EH (cell line): ENCODE measurements at regions not wholly inside any gene's neighbourhood (a gene's known extent, or its start where the extent isn't known, plus 50 kb on each side); places are given as distances from the start of the nearest gene placed in this dataset.
"Not testable (repeated sequence)": the region's sequence is repeated elsewhere in the genome, so short reads cannot be mapped to it uniquely, and the experiment has no call there.

Experiments used
- DNase-seq: peaks from one replicate; pipeline ENCODE4 v3.0.0-alpha.2; 2015; ENCODE audit warnings: low read depth

DNA sequence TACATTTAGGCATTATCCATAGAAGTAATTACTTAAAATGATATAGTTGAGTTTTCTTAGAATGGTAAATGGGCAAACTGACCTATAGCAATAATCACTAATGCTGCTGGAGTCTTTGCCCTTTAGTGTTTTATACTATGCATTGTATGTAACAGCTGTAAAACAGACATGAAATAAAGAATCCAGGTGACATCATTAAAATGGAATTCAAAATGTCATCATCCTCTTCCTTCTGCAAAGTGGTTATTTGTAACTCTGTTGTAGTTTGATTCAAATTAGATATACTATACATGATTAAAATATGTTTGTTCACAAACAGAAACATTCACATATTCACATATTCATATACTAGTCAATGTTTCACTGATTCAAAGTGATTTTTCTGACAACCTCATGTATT, 598.8 kb downstream of the SLC16A7 start:
- peak; percentile 65 for DNase-seq

DNA sequence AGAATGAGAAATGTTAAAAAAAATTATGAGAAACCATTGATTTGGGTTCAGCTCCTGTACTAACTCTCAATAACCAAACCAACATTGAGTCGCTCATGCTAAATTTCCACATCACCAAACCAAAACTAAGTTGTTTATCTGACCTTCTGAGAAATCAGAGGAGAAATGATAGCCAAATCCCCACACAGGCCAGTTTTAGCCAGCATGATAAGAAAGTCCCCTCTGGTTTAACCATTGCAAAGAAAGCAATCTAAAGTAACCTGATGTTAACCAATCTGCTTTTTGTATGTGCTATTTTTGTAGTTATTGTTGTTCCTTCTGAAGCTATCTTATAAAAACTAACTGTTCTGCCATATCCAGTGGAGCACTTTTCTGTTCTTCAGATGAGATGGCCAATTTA, 599.7 kb downstream of the SLC16A7 start:
- no peak for DNase-seq

DNA sequence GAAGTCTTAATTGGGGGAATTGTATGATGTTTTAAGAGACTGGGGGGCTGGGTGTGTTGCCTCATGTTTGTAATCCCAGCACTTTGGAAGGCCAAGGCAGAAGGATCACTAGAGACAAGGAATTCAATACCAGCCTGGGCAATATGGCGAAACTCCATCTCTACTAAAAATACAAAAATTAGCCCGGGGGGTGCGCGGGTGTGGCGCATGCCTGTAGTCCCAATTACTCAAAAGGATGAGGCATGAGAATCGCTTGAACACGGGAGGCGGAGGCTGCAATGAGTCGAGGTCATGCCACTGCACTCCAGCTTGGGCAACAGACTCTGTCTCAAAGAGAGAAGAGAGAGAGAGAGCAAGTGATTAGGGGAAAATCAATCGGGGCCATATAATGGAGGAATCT, 600.5 kb downstream of the SLC16A7 start:
- DNase-seq = no peak

DNA sequence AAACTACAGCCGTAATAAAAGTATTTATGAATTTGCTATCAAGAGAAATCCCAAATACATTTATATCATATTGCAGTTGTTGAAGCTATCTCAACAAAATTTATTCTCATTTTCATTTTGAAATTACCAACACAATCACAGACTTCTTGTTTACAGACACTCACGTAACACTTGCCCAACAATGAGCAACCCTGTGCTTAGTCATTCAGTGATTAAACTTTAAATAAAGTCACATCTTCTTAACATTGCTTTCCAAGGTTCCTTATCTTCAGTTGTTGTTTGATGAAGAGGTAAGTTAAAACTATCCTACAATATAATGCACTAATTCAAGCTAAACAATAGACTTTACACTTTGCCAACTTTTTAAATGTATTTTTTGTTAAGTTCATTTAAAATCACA, 601.8 kb downstream of the SLC16A7 start:
- peak; percentile 46 for DNase-seq

DNA sequence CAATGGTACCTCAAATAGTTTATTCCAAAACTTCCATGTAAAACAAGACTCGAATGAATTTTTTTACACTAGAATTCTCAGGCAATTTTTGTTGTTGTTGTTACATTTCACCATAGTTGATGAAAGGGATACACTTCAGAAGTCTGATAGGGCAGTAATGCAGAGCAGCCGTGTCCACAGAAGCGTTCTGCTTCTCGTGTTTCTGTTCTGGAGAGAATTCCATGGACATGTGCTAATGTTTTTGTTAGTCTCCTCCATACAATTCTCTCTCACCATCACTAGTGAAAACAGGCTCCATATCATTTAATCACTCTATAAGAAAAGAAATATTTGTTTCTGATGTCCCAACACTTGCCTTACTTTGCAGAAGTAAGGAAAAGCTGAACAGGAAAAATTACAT, 606.1 kb downstream of the SLC16A7 start:
- peak; percentile 66 for DNase-seq

DNA sequence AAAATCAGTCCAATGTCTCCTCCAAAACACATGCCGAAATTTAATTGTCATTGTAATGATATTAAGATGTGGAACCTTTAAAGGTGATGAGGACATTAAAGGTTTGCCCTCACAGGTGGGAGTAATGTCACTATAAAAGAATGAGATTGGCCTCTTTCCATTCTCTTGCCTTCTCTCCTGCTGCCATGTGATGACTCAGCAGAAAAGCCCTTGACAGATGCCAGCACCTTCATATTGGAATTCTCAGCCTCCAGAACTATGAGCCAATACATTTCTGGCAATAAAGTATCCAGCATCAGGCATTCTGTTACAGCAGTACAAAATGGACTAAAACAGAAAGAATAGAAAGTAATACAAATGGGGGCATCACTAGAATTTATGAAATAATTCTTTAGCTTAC, 609.7 kb downstream of the SLC16A7 start:
- peak; percentile 47 for DNase-seq

DNA sequence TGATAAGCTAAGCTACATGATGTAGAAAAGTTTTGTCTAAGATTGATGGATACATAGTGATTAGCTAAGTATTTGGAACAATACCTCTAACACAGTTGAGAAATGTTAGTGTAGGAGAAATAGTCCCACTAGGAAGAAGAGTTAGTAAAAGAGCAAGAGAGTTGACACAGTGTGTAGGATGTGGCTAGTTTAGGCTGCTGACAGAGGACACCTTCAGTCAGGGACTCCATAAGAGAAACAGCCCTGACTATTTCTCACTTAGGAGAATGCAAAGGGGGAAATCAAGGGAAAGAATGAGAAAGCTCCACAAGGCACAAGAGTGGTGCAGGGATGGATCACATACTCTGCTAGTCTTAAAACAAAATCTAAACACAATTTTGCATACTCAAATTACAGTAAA, 613.7 kb downstream of the SLC16A7 start:
- no peak for DNase-seq

DNA sequence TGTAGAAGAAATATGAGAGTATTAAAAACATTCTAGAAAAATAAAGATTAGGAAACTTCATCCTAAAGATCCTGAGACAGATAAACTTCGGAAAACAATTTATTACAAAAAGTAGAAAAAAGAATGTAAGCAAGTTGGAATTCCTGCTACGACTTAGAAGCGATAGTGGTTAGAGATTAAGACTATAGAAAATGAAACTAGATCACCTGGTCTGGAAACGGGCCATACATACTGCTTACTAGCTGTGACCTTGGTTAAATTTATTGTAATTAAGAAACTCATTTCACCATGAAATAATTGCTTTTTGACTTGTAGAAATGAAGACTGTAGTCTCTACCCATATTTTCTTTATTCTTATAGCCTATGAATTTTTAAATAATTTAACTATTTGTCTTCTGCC, 614.1 kb downstream of the SLC16A7 start:
- DNase-seq = no peak

DNA sequence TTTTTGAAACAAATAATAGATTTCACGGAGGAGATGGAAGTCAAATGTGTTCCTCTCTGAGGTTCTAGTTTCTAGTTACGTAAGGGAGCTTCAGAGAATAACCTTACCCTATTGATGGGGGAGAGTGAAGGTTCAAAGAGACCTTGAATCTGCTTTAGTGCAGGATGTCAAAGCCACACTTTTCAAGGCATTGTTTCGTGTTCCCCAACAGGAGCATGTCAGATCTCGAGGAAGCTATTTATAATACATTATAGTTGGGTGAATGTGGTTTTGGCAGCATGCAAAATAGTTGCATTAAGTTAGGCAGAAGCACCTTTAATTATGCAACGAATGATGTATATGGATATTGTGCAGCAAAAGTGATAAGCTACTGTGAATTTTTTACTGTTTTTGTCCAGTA, 614.9 kb downstream of the SLC16A7 start:
- DNase-seq = no peak

DNA sequence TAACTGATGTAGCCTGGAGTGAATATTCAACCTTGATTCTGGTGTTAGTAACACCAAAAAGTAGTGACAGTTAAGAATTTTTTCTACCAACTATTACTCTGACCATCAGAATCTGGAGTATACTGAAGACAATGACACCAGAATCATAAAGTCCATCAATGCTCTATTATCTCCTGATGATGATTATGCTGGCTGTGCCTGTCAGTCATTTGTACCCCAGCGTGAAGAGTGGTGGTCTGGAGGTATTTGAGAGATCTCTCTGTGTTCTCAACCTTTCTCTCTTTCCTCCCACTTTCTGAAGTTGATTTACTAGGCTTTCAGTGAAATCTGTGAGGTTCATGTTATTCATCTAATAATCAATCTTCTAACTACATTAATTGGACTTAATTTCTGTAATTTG, 615.4 kb downstream of the SLC16A7 start:
- DNase-seq = no peak

DNA sequence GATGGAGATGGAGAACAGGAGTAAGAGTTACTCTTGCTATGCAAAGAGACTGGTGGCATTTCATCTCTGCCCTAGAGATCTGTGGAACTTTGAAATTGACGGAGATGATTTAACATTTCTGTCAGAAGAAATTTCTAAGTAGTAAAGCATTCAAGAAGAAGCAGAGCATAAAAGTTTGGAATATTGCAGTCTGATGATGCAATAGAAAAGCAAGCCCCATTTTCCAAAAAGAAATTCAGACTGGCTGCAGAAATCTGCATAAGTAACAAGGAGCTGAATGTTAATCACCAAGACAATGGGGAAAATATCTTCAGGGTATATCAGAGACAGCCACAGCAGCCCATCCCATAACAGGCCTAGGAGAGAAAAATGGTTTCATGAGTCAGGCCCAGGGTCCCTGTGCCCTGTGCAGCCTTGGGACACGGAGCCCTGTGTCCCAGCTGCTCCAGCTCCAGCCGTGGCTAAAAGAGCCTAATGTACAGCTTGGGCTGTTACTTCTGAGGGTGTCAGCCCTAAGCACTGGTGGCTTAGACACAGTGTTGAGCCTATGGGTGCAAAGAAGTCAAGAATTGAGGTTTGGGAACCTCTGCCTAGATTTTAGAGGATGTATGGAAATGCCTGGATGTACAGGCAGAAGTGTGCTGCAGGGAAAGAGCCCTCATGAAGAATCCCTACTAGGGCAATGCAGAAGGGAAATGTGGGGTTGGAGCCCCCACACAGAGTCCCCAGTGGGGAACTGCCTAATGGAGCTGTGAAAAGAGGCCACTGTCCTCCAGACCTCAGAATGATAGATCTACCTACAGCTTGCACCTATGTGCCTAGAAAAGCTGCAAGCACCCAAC, 616.6 kb downstream of the SLC16A7 start:
- DNase-seq = no peak

DNA sequence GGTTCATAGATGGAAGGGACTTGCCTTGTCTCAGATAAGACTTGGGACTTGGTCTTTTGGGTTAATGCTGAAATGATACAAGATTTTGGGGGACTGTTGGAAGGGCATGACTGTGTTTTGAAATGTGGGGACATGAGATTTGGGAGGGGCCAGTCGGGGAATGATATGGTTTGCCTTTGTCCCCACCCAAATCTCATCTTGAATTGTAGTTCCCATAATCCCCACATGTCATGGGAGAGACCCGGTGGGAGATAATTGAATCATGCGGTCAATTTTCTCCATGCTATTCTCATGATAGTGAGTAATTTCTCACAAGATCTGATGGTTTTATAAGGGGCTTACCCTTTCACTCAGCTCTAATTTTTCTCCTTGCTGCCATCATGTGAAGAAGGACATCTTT, 617.4 kb downstream of the SLC16A7 start:
- DNase-seq = not testable (repeated sequence)

DNA sequence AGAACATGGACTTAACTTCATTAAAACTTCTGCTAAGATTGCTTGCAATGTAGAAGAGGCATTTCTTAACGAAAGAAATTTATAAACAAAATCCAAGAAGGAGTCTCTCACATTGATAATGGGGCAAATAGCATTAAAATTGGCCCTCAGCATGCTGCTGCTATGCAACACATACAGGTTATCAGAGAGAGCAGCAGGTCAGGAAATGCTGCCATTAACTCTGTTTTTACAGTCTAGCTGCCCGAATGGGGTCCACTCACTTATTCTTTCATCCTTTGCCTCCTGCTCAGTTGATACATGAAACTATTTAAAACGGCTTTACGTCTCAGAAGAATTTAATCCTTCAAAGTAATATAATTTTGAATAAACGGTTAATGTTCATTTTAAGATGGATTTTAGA, 620.4 kb downstream of the SLC16A7 start:
- no peak for DNase-seq

DNA sequence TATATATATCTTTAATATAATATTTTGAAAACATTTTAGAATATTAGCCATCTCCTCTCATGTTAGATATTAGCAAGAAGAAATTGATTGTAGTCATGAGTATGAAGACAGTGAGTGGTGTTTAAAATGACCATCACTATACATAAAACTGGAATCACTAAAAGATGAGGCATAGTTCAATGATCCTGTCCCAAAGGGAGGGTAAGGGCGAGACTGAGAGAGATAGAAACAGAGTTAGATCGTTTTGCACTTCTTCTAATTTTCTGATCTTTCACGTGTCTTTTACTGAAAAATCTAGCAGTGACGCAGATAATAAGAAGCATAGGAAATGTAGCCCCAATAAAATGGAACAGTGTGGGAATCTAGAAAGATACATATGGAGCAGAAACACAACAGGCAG, 627.4 kb downstream of the SLC16A7 start:
- no peak for DNase-seq

DNA sequence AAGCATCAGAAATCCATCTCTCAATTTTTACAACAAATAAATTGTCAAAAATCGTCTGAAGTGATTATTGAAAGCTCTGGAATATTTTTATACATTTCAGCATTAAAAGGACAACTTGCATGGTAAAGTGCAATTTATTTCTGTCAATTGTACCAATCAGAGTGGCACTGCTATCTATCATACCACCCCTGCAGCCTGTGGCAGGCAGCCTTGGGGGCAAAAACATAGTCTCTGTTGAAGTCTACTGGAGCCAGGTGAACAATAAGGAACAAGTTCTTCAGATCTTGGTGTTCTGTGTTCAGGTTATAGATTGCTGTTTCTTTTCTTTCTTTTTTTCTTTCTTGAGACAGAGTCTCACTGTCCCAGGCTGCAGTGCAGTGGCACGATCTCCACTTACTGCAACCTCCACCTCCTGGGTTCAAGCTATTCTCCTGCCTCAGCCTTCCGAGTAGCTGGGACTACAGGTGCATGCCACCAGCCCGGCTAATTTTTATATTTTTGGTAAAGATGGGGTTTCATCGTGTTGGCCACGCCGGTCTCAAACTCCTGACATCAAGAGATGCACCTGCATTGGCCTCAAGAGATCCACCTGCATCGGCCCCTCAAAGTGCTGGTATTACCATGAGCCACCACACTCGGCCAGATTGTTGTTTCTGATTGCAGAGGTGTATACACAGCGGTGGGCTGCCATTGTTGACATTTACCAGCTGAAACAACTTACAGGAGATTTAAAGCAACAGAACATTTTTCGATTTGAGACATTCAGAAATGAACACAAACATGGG, 629.6 kb downstream of the SLC16A7 start:
- DNase-seq = no peak

DNA sequence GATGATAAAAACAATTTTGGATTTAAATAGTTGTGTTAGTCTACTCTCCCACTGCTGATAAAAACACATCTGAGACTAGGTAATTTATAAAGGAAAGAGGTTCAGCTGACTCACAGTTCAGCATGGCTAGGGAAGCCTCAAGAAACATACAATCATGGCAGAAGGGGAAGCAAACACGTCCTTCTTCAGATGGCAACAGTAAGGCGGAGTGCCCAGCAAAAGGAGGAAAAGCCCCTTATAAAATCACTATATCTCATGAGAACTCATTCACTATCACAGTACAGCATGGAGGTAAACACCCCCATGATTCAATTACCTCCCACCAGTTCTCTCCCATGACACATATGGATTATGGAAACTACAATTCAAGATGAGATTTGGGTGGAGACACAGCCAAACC, 632.1 kb downstream of the SLC16A7 start:
- DNase-seq = no peak

DNA sequence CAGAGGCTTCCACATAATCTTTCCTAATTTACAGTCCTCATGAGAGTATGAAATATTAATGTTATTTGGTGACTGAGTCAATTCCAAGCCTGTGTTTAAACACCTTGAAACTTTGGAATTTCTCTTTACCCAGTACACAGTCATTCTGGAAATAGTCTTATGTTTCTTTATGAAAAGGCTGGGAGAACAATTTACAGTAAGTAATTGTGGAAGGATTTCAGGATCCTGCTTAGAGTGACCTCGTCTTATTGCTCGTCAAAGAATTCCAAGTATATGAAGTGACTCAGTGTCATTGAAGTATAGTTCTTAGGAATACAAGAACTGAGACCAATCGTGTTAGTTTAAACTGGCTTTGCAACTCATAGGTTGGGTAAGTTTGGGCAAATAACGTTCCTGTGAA, 634.2 kb downstream of the SLC16A7 start:
- DNase-seq = peak; percentile 43

DNA sequence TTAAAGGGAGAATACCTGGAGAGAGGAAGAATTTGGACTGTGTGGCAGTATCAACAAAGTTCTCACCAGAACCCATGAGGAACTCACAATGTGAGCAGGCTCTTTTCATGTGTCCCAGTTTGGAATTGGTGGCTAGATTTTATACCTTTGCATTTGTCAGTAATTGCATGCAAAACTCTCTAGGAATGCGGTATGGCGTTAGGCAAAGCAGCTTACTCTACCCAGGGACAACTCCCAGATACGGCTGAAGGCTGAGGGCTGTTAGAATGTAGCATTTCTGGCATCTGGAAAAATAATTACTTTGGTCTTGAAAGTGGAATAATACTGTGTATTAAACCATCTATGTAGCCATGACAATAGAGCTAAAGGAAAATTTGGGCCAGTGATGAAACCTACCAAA, 635.5 kb downstream of the SLC16A7 start:
- DNase-seq = no peak

DNA sequence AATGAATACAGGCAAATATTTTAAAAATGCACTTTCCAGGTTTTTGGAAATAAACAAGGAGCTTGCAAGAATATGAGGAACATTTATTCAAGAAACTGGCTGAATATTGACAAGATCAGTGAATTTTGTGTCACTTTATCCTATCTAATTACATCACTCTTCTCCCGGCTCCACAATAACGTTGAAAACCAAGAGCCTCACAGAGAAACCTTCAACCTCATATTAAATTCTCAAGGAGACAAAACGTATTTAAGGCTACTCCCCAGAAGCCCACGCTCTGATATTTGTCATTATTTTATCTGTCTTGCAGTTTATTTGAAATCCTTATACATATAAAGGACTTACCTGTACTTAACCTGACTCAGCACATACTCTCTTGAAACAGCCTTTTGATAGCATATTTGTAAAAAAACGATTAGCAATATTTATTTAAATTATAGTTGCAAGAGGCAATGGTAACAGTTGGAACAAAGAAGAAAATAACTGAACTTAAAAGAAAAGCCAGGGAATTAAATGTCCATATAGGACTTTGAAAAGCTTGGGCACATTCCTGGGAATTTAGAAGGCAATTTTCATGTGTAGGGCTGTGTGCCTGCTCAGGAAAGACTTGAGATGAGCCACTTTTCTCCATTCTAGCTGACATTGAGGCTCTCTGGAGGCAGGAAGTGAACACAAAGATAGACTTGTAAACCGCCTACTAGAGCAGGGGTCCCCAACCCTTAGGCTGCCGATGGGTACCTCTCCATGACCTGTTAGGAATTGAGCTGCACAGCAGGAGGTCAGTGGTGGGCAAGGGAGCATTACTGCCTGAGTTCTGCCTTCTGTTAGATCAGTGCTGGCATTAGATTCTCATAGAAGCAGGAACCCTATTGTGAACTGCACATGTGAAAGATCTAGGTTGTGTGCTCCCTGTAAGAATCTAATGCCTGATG, 636.4 kb downstream of the SLC16A7 start:
- DNase-seq = no peak

DNA sequence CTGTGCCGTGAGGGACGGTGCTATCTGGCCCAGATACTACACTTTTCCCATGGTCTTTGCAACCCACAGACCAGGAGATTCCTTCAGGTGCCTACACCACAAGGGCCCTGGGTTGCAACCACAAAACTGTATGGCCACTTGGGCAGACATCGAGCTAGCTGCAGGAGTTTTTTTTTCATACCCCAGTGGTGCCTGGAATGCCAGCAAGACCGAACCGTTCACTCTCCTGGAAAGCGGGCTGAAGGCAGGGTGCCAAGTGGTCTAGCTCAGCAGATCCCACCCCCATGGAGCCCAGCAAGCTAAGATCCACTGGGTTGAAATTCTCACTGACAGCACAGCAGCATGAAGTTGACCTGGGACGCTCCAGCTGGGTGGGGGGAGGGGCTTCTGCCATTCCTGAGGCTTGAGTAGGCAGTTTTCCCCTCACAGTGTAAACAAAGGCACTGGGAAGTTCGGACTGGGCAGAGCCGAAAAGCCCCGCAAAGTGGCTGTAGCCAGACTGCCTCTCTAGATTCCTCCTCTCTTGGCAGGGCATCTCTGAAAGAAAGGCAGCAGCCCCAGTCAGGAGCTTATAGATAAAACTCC, 638.9 kb downstream of the SLC16A7 start:
- DNase-seq = peak; percentile 56

DNA sequence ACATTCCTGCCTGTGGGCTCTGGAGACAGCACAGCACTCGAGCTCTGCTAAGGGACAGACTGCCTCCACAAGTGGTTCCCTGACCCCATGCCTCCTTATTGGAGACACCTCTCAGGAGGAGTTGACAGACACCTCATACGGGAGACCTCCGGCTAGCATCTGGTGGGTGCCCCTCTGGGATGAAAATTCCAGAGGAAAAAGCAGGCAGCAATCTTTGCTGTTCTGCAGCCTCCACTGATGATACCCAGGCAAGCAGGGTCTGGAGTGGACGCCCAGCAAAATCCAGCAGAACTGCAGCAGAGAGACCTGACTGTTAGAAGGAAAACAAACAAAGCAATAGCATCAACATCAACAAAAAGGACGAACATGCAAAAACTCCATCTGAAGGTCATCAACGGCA, 639.4 kb downstream of the SLC16A7 start:
- no peak for DNase-seq

DNA sequence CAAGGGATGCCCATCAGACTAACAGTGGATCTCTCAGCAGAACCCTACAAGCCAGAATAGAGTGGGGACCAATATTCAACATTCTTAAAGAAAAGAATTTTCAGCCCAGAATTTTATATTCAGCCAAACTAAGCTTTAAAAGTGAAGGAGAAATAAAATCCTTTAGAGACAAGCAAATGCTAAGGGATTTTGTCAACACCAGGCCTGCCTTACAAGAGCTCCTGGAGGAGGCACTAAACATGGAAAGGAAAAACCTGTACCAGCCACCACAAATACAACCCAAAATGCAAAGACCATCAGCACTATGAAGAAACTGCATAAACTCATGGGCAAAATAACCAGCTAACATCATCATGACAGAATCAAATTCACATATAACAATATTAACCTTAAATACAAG, 640.6 kb downstream of the SLC16A7 start:
- DNase-seq = not testable (repeated sequence)
